Transverse colon (tissue), 4 donors: ENCODE measurements at regions not wholly inside any gene's neighbourhood (a gene's known extent, or its start where the extent isn't known, plus 50 kb on each side); places are given as distances from the start of the nearest gene placed in this dataset.

Experiments
- DNase-seq: peaks from one replicate; pipeline ENCODE4 v3.0.0-alpha.2; 2019
- H3K27ac ChIP-seq, 4 donors: fragments of 200-600 bp; sonication (generic); 2 replicates each; pipeline ENCODE4 v1.5.1; 2016 to 2018; ENCODE audit warnings: inconsistent platforms in 4 of 4
- H3K27me3 ChIP-seq: fragments of 200-600 bp; sonication (generic); 2 replicates; pipeline ENCODE4 v1.5.1; 2017; ENCODE audit warnings: inconsistent platforms
- H3K36me3 ChIP-seq, 4 donors: fragments of 200-600 bp; sonication (generic); 2 replicates each; pipeline ENCODE4 v1.5.1; 2017 to 2019; ENCODE audit warnings: inconsistent platforms in 4 of 4
- H3K4me1 ChIP-seq, 4 donors: fragments of 200-600 bp; sonication (generic); 2 replicates each; pipeline ENCODE4 v1.5.1; 2017 to 2020; ENCODE audit warnings: inconsistent platforms in 4 of 4
- H3K4me3 ChIP-seq, 4 donors: fragments of 200-600 bp; sonication (generic); 1 replicate in 1 of 4; 2 replicates in 3 of 4; pipeline versions ENCODE4 v1.5.1 to v1.6.1; 2017 to 2019; ENCODE audit warnings: inconsistent platforms in 4 of 4
- H3K9me3 ChIP-seq, 2 donors: fragments of 200-600 bp; sonication (generic); 2 replicates each; pipeline ENCODE4 v1.5.1; 2017 to 2019; ENCODE audit warnings: inconsistent platforms in 2 of 2
- EP300 ChIP-seq: sonication (generic); formaldehyde crosslinking; IDR thresholded peaks from one replicate; pipeline ENCODE4 v1.6.1; 2017; ENCODE audit warnings: antibody characterized with exemption, low read depth
- POLR2A ChIP-seq: fragments of 450-650 bp; IDR thresholded peaks from one replicate; pipeline ENCODE4 v1.6.1; 2016; ENCODE audit warnings: antibody characterized with exemption, mild to moderate bottlenecking, moderate library complexity
- POLR2AphosphoS5 ChIP-seq, 3 donors: sonication (generic); formaldehyde crosslinking; IDR thresholded peaks; one replicate each; pipeline ENCODE4 v1.6.1; 2016; ENCODE audit warnings: antibody characterized with exemption in 3 of 3
- WGBS, 2 donors: methylation state at CpG; one replicate each; pipeline ENCODE4 v1.1.5; 2018; ENCODE audit warnings: low coverage in 1 of 2; 5-methylcytosine and 5-hydroxymethylcytosine counted together
- in situ Hi-C, 4 donors: fragments of 200-750 bp; cut with MboI; loops; one replicate each; pipeline versions ENCODE4 v1.15.0 to v1.15.1; 2017; ENCODE audit warnings: low sequenced_read_pairs in 3 of 4, low pct_ligation_motif_present in 1 of 4, low pct_unique_long_range_greater_than_20kb in 1 of 4
- intact Hi-C: fragments of 100-400 bp; cut with DNase I; formaldehyde crosslinking; loops from one replicate; pipeline ENCODE4 v1.15.1; 2023; ENCODE audit warnings: low total_unique reads
- TF ChIP-seq, protein P1 (sequence below), 5 experiments: fragments of 200-600 bp in 3 of 5; fragments of 450-650 bp in 2 of 5; sonication (generic) in 3 of 5; IDR thresholded peaks; 1 replicate in 2 of 5; 2 replicates in 3 of 5; pipeline ENCODE4 v1.5.1; 2016 to 2017; ENCODE audit warnings: antibody characterized with exemption in 5 of 5, inconsistent platforms in 3 of 5, mild to moderate bottlenecking in 2 of 5, moderate library complexity in 1 of 5

DNA sequence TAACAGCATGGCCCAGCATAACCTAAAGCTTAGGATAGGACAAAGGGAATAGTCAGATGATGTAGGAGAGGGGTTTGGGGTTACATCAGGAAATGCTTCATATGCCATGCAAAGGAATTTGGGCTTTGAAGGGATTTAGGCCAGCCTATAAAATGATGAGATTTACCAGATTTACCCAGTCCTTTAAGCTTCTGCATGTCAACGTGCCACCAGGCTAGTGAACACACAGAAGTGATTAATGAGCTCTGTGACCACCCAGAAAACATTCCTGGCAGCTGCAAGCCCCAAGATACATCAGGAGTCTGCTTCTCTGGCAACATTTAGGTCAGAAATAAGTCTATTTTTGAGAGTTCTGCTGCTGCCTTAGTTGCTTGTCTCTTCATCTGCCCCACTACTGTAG is 118.3 kb downstream of the LRIG3 start:
- intact Hi-C loops = no loop called here

DNA sequence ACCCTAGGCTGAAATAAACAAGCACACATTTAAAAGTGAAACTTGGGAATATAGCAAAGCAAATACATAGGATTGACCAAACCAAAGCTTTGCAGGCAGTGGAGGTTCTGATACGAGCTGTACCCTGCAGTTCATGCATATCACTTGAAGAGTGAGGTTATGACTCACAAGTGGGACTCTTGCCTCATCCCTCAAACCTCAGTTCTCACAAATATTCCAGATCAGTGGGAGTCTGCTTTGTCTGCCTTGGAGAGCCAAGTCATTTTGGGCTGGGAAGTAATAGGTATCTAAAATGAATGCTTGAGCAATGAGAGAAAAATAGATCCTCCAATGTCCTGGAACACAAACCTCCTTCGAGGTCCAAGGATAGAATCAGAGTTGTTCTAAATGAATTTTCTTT is 116.4 kb downstream of the LRIG3 start:
- Histone ChIP-seq H3K27ac (no peak overlapping the region), H3K4me1 (no peaks in the 10 kb centered on the region), H3K9me3 (no peaks in the 10 kb centered on the region), H3K27me3 (no peaks in the 10 kb centered on the region), H3K36me3 (no peaks in the 10 kb centered on the region), H3K4me3 (no peak overlapping the region)
- no peak for DNase-seq
- in situ Hi-C loops (no loop called here), intact Hi-C loops (no loop called here)
- 64 to 67% methylated on average over 1 to 2 of the region's 2 CpGs for WGBS, 2 donors
- TF ChIP-seq, protein P1, sequence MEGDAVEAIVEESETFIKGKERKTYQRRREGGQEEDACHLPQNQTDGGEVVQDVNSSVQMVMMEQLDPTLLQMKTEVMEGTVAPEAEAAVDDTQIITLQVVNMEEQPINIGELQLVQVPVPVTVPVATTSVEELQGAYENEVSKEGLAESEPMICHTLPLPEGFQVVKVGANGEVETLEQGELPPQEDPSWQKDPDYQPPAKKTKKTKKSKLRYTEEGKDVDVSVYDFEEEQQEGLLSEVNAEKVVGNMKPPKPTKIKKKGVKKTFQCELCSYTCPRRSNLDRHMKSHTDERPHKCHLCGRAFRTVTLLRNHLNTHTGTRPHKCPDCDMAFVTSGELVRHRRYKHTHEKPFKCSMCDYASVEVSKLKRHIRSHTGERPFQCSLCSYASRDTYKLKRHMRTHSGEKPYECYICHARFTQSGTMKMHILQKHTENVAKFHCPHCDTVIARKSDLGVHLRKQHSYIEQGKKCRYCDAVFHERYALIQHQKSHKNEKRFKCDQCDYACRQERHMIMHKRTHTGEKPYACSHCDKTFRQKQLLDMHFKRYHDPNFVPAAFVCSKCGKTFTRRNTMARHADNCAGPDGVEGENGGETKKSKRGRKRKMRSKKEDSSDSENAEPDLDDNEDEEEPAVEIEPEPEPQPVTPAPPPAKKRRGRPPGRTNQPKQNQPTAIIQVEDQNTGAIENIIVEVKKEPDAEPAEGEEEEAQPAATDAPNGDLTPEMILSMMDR (IDR thresholded peaks at IDR 0.05) = no peak
- no peak for TF ChIP-seq POLR2AphosphoS5 (IDR thresholded peaks at IDR 0.05)
- no peak for TF ChIP-seq EP300
- no peak for TF ChIP-seq POLR2A

More for the DNA sequence above, 118.3 kb downstream of the LRIG3 start:
- Histone ChIP-seq H3K4me3 (no peak overlapping the region), H3K27me3 (no peaks in the 10 kb centered on the region), H3K4me1 (no peaks in the 10 kb centered on the region), H3K36me3 (no peaks in the 10 kb centered on the region), H3K9me3 (no peaks in the 10 kb centered on the region), H3K27ac (no peak overlapping the region)
- TF ChIP-seq POLR2A (no peak), POLR2AphosphoS5 (IDR thresholded peaks at IDR 0.05) (no peak), EP300 (no peak)
- TF ChIP-seq, protein P1 (IDR thresholded peaks at IDR 0.05) = no peak
- 33 to 63% methylated on average over 1 of the region's 1 CpG for WGBS, 2 donors
- in situ Hi-C loops = no loop called here
- DNase-seq = no peak

DNA sequence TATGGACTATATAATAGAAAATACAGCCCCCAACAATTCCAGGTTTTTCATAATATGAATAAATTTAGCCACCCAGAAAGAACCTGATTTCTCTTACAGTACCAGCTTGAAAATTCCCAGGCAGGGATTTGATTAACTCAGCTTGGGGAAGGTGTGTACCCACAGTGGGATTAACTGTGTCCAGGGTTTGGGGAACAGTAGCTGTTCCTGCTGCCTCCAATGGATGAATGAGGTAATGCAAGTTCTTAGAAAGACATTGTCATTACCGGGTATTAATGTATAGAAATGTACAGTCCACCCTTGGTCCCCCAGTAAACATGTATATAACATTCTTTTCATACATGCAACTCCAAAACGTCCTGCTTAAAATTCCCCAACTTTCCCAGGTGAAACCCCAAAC is 115.6 kb downstream of the LRIG3 start:
- Histone ChIP-seq H3K36me3 (no peaks in the 10 kb centered on the region), H3K4me1 (no peaks in the 10 kb centered on the region), H3K4me3 (no peak overlapping the region), H3K9me3 (no peaks in the 10 kb centered on the region), H3K27me3 (no peaks in the 10 kb centered on the region), H3K27ac (no peak overlapping the region)
- in situ Hi-C loops = no loop called here
- 29 to 65% methylated on average over 1 to 2 of the region's 2 CpGs for WGBS, 2 donors
- no peak for DNase-seq
- intact Hi-C loops = no loop called here
- TF ChIP-seq, protein P1 (IDR thresholded peaks at IDR 0.05) = peak in 2 of 5 experiments; percentile 29 to 37
- no peak for TF ChIP-seq EP300

DNA sequence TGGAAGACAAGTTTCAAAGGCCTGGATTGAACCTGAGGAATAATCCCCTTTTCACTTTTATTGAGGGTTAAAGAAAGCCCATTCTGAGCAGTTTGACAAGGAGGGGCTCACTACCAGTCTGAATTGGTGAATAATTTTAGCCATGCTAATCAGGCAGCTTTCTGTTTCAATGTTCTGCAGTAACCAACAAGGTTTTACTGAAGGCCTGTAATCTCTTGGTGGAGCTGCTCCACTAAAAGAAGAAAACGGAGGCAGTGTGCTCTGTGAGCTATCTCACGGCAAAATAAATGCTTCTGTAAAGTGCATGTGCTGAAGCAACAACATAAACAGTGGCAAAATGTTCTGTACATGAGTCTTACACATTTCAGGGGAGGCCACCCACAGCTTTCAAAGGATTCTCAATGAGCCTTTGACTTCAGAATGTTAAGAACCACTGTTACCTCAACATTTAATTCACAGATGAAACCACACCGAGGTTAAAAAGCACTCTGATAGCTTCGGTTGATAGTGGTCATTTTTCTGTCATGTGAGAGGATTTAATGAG is 111.2 kb downstream of the LRIG3 start:
- in situ Hi-C loops = no loop called here
- TF ChIP-seq EP300 = no peak
- TF ChIP-seq POLR2A = no peak
- TF ChIP-seq, protein P1 (IDR thresholded peaks at IDR 0.05) = no peak
- TF ChIP-seq POLR2AphosphoS5 (IDR thresholded peaks at IDR 0.05) = no peak
- H3K27me3 ChIP-seq = no peaks in the 10 kb centered on the region
- DNase-seq = no peak
- no peaks in the 10 kb centered on the region for H3K9me3 ChIP-seq
- H3K4me3 ChIP-seq = no peak overlapping the region
- H3K4me1 ChIP-seq = no peaks in the 10 kb centered on the region
- intact Hi-C loops = no loop called here
- H3K27ac ChIP-seq = no peak overlapping the region
- H3K36me3 ChIP-seq = no peaks in the 10 kb centered on the region
- 64% methylated on average over 4 of the region's 4 CpGs; no CpG with 5 or more reads in 1 of the 2 donors for WGBS, 2 donors
